ENCODE measurements at regions not wholly inside any gene's neighbourhood (a gene's known extent, or its start where the extent isn't known, plus 50 kb on each side); places are given as distances from the start of the nearest gene placed in this dataset.

GRCh38 chr2:58651930-58652329, 410.8 kb upstream of the FANCL start:
- H3K4me1 ChIP-seq (ENCODE audit: insufficient read depth, low read length) = no peaks in the 10 kb centered on the region
- no peaks in the 10 kb centered on the region for H3K36me3 ChIP-seq (ENCODE audit: insufficient read depth, low read length)
- H3K79me2 ChIP-seq (ENCODE audit: insufficient read depth, low read length) = no peaks in the 10 kb centered on the region
- H3K27me3 ChIP-seq (ENCODE audit: insufficient read depth, low read length) = no peaks in the 10 kb centered on the region
- no peak for TF ChIP-seq CTCF (IDR thresholded peaks at IDR 0.05; ENCODE audit: extremely low read depth, low read depth, low read length)
- H4K20me1 ChIP-seq (ENCODE audit: insufficient read depth, low read length) = no peaks in the 10 kb centered on the region
- H3K27ac ChIP-seq (ENCODE audit: low read depth, low read length) = no peak overlapping the region
- no peaks in the 10 kb centered on the region for H3K9me3 ChIP-seq (ENCODE audit: low read depth, low read length)
- DNase-seq (ENCODE audit: insufficient read length, low spot score, missing footprints) = no peak
- H2AFZ ChIP-seq (ENCODE audit: low read length) = no peak overlapping the region
- no peak overlapping the region for H3K4me2 ChIP-seq (ENCODE audit: insufficient read depth, low read length)
- H3K4me3 ChIP-seq (ENCODE audit: insufficient read depth, low read length) = no peak overlapping the region

GRCh38 chr2:58650781-58651180, 409.7 kb upstream of the FANCL start:
- H3K27ac ChIP-seq (ENCODE audit: low read depth, low read length) = no peak overlapping the region
- H3K27me3 ChIP-seq (ENCODE audit: insufficient read depth, low read length) = no peaks in the 10 kb centered on the region
- no peak for TF ChIP-seq CTCF (IDR thresholded peaks at IDR 0.05; ENCODE audit: extremely low read depth, low read depth, low read length)
- H3K79me2 ChIP-seq (ENCODE audit: insufficient read depth, low read length) = no peaks in the 10 kb centered on the region
- H3K4me3 ChIP-seq (ENCODE audit: insufficient read depth, low read length) = no peak overlapping the region
- H3K36me3 ChIP-seq (ENCODE audit: insufficient read depth, low read length) = no peaks in the 10 kb centered on the region
- H2AFZ ChIP-seq (ENCODE audit: low read length) = no peak overlapping the region
- no peak overlapping the region for H3K4me2 ChIP-seq (ENCODE audit: insufficient read depth, low read length)
- no peak for DNase-seq (ENCODE audit: insufficient read length, low spot score, missing footprints)
- H4K20me1 ChIP-seq (ENCODE audit: insufficient read depth, low read length) = no peaks in the 10 kb centered on the region
- H3K9me3 ChIP-seq (ENCODE audit: low read depth, low read length) = no peaks in the 10 kb centered on the region
- H3K4me1 ChIP-seq (ENCODE audit: insufficient read depth, low read length) = no peaks in the 10 kb centered on the region

- Histone ChIP-seq H3K4me2 (ENCODE audit: insufficient read depth, low read length) (no peak overlapping the region), H3K4me3 (ENCODE audit: insufficient read depth, low read length) (no peak overlapping the region), H3K36me3 (ENCODE audit: insufficient read depth, low read length) (no peaks in the 10 kb centered on the region), H3K27ac (ENCODE audit: low read depth, low read length) (no peak overlapping the region), H3K4me1 (ENCODE audit: insufficient read depth, low read length) (no peaks in the 10 kb centered on the region), H3K79me2 (ENCODE audit: insufficient read depth, low read length) (no peaks in the 10 kb centered on the region), H2AFZ (ENCODE audit: low read length) (no peak overlapping the region), H4K20me1 (ENCODE audit: insufficient read depth, low read length) (no peaks in the 10 kb centered on the region), H3K27me3 (ENCODE audit: insufficient read depth, low read length) (no peaks in the 10 kb centered on the region), H3K9me3 (ENCODE audit: low read depth, low read length) (no peaks in the 10 kb centered on the region)
- no peak for DNase-seq (ENCODE audit: insufficient read length, low spot score, missing footprints)
- no peak for TF ChIP-seq CTCF (IDR thresholded peaks at IDR 0.05; ENCODE audit: extremely low read depth, low read depth, low read length)
These were observed 408.6 kb upstream of the FANCL start for GRCh38 chr2:58649756-58650155.

- H3K4me2 ChIP-seq (ENCODE audit: insufficient read depth, low read length) = no peak overlapping the region
- no peaks in the 10 kb centered on the region for H3K36me3 ChIP-seq (ENCODE audit: insufficient read depth, low read length)
- no peak overlapping the region for H3K4me3 ChIP-seq (ENCODE audit: insufficient read depth, low read length)
- H3K4me1 ChIP-seq (ENCODE audit: insufficient read depth, low read length) = no peaks in the 10 kb centered on the region
- no peaks in the 10 kb centered on the region for H3K79me2 ChIP-seq (ENCODE audit: insufficient read depth, low read length)
- H4K20me1 ChIP-seq (ENCODE audit: insufficient read depth, low read length) = no peaks in the 10 kb centered on the region
- DNase-seq (ENCODE audit: insufficient read length, low spot score, missing footprints) = no peak
- H3K27me3 ChIP-seq (ENCODE audit: insufficient read depth, low read length) = no peaks in the 10 kb centered on the region
- no peak overlapping the region for H3K27ac ChIP-seq (ENCODE audit: low read depth, low read length)
- no peak overlapping the region for H2AFZ ChIP-seq (ENCODE audit: low read length)
- no peaks in the 10 kb centered on the region for H3K9me3 ChIP-seq (ENCODE audit: low read depth, low read length)
- no peak for TF ChIP-seq CTCF (IDR thresholded peaks at IDR 0.05; ENCODE audit: extremely low read depth, low read depth, low read length)
These were observed 403.9 kb upstream of the FANCL start for GRCh38 chr2:58645017-58645416.

Data from osteoblast (primary cell).